ENCODE measurements at regions not wholly inside any gene's neighbourhood (a gene's known extent, or its start where the extent isn't known, plus 50 kb on each side); places are given as distances from the start of the nearest gene placed in this dataset.

- no peaks in the 10 kb centered on the region for H3K36me3 ChIP-seq (ENCODE audit: insufficient read depth, low read length)
- H3K4me2 ChIP-seq (ENCODE audit: insufficient read depth, low read length): no peak overlapping the region
- H3K79me2 ChIP-seq (ENCODE audit: insufficient read depth, low read length): no peaks in the 10 kb centered on the region
- no peak overlapping the region for H3K4me3 ChIP-seq (ENCODE audit: low read depth in 1 of 2, low read length in 2 of 2)
- ATAC-seq (ENCODE audit: insufficient read depth, low read depth) (no peak), DNase-seq (no peak)
- H3K27me3 ChIP-seq (ENCODE audit: insufficient read depth, low read length, poor library complexity): no peaks in the 10 kb centered on the region
- H4K20me1 ChIP-seq (ENCODE audit: insufficient read depth, low read length): no peaks in the 10 kb centered on the region
- no peaks in the 10 kb centered on the region for H3K4me1 ChIP-seq (ENCODE audit: insufficient read depth, low read length)
- H3K9me3 ChIP-seq (ENCODE audit: insufficient read depth, low read length, severe bottlenecking): no peaks in the 10 kb centered on the region
- no peak overlapping the region for H3K9ac ChIP-seq (ENCODE audit: low read depth, low read length)
- H2AFZ ChIP-seq (ENCODE audit: low read depth, low read length): no peak overlapping the region
- H3K27ac ChIP-seq (ENCODE audit: low read length): no peak overlapping the region
- TF ChIP-seq EZH2 (IDR thresholded peaks at IDR 0.05; ENCODE audit: borderline replicate concordance, low read depth, low read length, severe bottlenecking) (no peak), CTCF (IDR thresholded peaks at IDR 0.05; ENCODE audit: borderline replicate concordance, extremely low read depth, low read length, poor library complexity, severe bottlenecking) (no peak)
Observed at GRCh38 chr3:189516039-189516438, 115.2 kb upstream of the TP63 start.

- Histone ChIP-seq H3K27ac (ENCODE audit: low read length) (no peak overlapping the region), H3K4me2 (ENCODE audit: insufficient read depth, low read length) (no peak overlapping the region), H3K9me3 (ENCODE audit: insufficient read depth, low read length, severe bottlenecking) (no peaks in the 10 kb centered on the region), H3K9ac (ENCODE audit: low read depth, low read length) (no peak overlapping the region), H2AFZ (ENCODE audit: low read depth, low read length) (no peak overlapping the region), H3K4me1 (ENCODE audit: insufficient read depth, low read length) (no peaks in the 10 kb centered on the region), H3K36me3 (ENCODE audit: insufficient read depth, low read length) (no peaks in the 10 kb centered on the region), H3K4me3 (ENCODE audit: low read depth in 1 of 2, low read length in 2 of 2) (no peak overlapping the region), H4K20me1 (ENCODE audit: insufficient read depth, low read length) (no peaks in the 10 kb centered on the region), H3K27me3 (ENCODE audit: insufficient read depth, low read length, poor library complexity) (no peaks in the 10 kb centered on the region), H3K79me2 (ENCODE audit: insufficient read depth, low read length) (no peaks in the 10 kb centered on the region)
- DNase-seq (no peak), ATAC-seq (ENCODE audit: insufficient read depth, low read depth) (no peak)
- no peak for TF ChIP-seq EZH2 (IDR thresholded peaks at IDR 0.05; ENCODE audit: borderline replicate concordance, low read depth, low read length, severe bottlenecking)
- TF ChIP-seq CTCF (IDR thresholded peaks at IDR 0.05; ENCODE audit: borderline replicate concordance, extremely low read depth, low read length, poor library complexity, severe bottlenecking): no peak
Observed at GRCh38 chr3:189517981-189518380, 113.2 kb upstream of the TP63 start.

GRCh38 chr3:189519458-189519857 is 111.7 kb upstream of the TP63 start:
- TF ChIP-seq CTCF (IDR thresholded peaks at IDR 0.05; ENCODE audit: borderline replicate concordance, extremely low read depth, low read length, poor library complexity, severe bottlenecking) (no peak), EZH2 (IDR thresholded peaks at IDR 0.05; ENCODE audit: borderline replicate concordance, low read depth, low read length, severe bottlenecking) (no peak)
- Histone ChIP-seq H3K36me3 (ENCODE audit: insufficient read depth, low read length) (no peaks in the 10 kb centered on the region), H3K9me3 (ENCODE audit: insufficient read depth, low read length, severe bottlenecking) (no peaks in the 10 kb centered on the region), H4K20me1 (ENCODE audit: insufficient read depth, low read length) (no peaks in the 10 kb centered on the region), H2AFZ (ENCODE audit: low read depth, low read length) (no peak overlapping the region), H3K79me2 (ENCODE audit: insufficient read depth, low read length) (no peaks in the 10 kb centered on the region), H3K27ac (ENCODE audit: low read length) (no peak overlapping the region), H3K9ac (ENCODE audit: low read depth, low read length) (no peak overlapping the region), H3K4me1 (ENCODE audit: insufficient read depth, low read length) (no peaks in the 10 kb centered on the region), H3K27me3 (ENCODE audit: insufficient read depth, low read length, poor library complexity) (no peaks in the 10 kb centered on the region), H3K4me3 (ENCODE audit: low read depth in 1 of 2, low read length in 2 of 2) (no peak overlapping the region), H3K4me2 (ENCODE audit: insufficient read depth, low read length) (no peak overlapping the region)
- no peak for DNase-seq
- no peak for ATAC-seq (ENCODE audit: insufficient read depth, low read depth)

GRCh38 chr3:189529468-189529867 is 101.7 kb upstream of the TP63 start:
- DNase-seq (no peak), ATAC-seq (ENCODE audit: insufficient read depth, low read depth) (no peak)

More at GRCh38 chr3:189529468-189529867, 101.7 kb upstream of the TP63 start:
- Histone ChIP-seq H3K27ac (ENCODE audit: low read length) (no peak overlapping the region), H3K4me1 (ENCODE audit: insufficient read depth, low read length) (no peaks in the 10 kb centered on the region), H3K4me2 (ENCODE audit: insufficient read depth, low read length) (no peak overlapping the region), H4K20me1 (ENCODE audit: insufficient read depth, low read length) (no peaks in the 10 kb centered on the region; the same call in 1 of the 2 replicates), H3K9ac (ENCODE audit: low read depth, low read length) (no peak overlapping the region), H3K4me3 (ENCODE audit: low read depth in 1 of 2, low read length in 2 of 2) (no peak overlapping the region), H2AFZ (ENCODE audit: low read depth, low read length) (no peak overlapping the region), H3K27me3 (ENCODE audit: insufficient read depth, low read length, poor library complexity) (peaks cover 11% of the 10 kb centered on the region), H3K79me2 (ENCODE audit: insufficient read depth, low read length) (no peaks in the 10 kb centered on the region), H3K36me3 (ENCODE audit: insufficient read depth, low read length) (no peaks in the 10 kb centered on the region), H3K9me3 (ENCODE audit: insufficient read depth, low read length, severe bottlenecking) (no peaks in the 10 kb centered on the region)
- TF ChIP-seq CTCF (IDR thresholded peaks at IDR 0.05; ENCODE audit: borderline replicate concordance, extremely low read depth, low read length, poor library complexity, severe bottlenecking): no peak

Data from DND-41 (cell line).